MM.1S (cell line): ENCODE measurements at regions not wholly inside any gene's neighbourhood (a gene's known extent, or its start where the extent isn't known, plus 50 kb on each side); places are given as distances from the start of the nearest gene placed in this dataset.

ENCODE experiments used
- CTCF ChIP-seq: fragments of 300-600 bp; sonication (generic); IDR thresholded peaks from 2 replicates; pipeline ENCODE4 v1.5.1; 2016; ENCODE audit warnings: antibody characterized with exemption, low read length, mixed read lengths
- EZH2 ChIP-seq: fragments of 300-600 bp; sonication (generic); optimal IDR thresholded peaks from 2 replicates; pipeline ENCODE3; 2017; ENCODE audit warnings: low read depth, mild to moderate bottlenecking, antibody characterized with exemption, low read length, mixed read lengths

- no peak for TF ChIP-seq CTCF
- no peak for TF ChIP-seq EZH2
Measured at GRCh38 chr10:121241337-121241736, 356.9 kb downstream of the FGFR2 start.
